RPMI8226 (cell line): ENCODE measurements at regions not wholly inside any gene's neighbourhood (a gene's known extent, or its start where the extent isn't known, plus 50 kb on each side); places are given as distances from the start of the nearest gene placed in this dataset.

Experiments
- DNase-seq: peaks from one replicate; pipeline ENCODE4 v3.0.0-alpha.2; 2015

GRCh38 chr3:168273036-168273435 lies 177.3 kb upstream of the GOLIM4 start:
- DNase-seq = no peak

GRCh38 chr3:168272343-168272985 lies 176.7 kb upstream of the GOLIM4 start:
- DNase-seq = no peak

- no peak for DNase-seq
These were observed 176.2 kb upstream of the GOLIM4 start for GRCh38 chr3:168271932-168272331.

GRCh38 chr3:168269001-168269400 lies 173.3 kb upstream of the GOLIM4 start:
- DNase-seq = no peak

GRCh38 chr3:168267179-168267578 lies 171.5 kb upstream of the GOLIM4 start:
- DNase-seq = no peak

GRCh38 chr3:168266335-168266734 lies 170.6 kb upstream of the GOLIM4 start:
- DNase-seq = no peak

GRCh38 chr3:168262887-168263286 lies 167.2 kb upstream of the GOLIM4 start:
- DNase-seq = no peak

- no peak for DNase-seq
These were observed 165.1 kb upstream of the GOLIM4 start for GRCh38 chr3:168260859-168261258.

- peak; percentile 88 for DNase-seq
These were observed 155.6 kb upstream of the GOLIM4 start for GRCh38 chr3:168251371-168251770.

GRCh38 chr3:168250415-168250861 lies 154.7 kb upstream of the GOLIM4 start:
- peak; percentile 88 for DNase-seq

GRCh38 chr3:168249550-168250414 lies 154.1 kb upstream of the GOLIM4 start:
- DNase-seq = peak; percentile 97

- DNase-seq = peak; percentile 61
These were observed 153.5 kb upstream of the GOLIM4 start for GRCh38 chr3:168249205-168249549.

- peak; percentile 74 for DNase-seq
These were observed 152.9 kb upstream of the GOLIM4 start for GRCh38 chr3:168248383-168249204.

- DNase-seq = no peak
These were observed 145.4 kb upstream of the GOLIM4 start for GRCh38 chr3:168241156-168241555.

- no peak for DNase-seq
These were observed 143.6 kb upstream of the GOLIM4 start for GRCh38 chr3:168239287-168239686.

GRCh38 chr3:168233001-168233400 lies 137.3 kb upstream of the GOLIM4 start:
- no peak for DNase-seq

GRCh38 chr3:168223085-168223484 lies 127.4 kb upstream of the GOLIM4 start:
- no peak for DNase-seq

- DNase-seq = no peak
These were observed 124.8 kb upstream of the GOLIM4 start for GRCh38 chr3:168220556-168220955.

GRCh38 chr3:168219530-168219929 lies 123.8 kb upstream of the GOLIM4 start:
- peak; percentile 22 for DNase-seq

GRCh38 chr3:168218600-168218999 lies 122.9 kb upstream of the GOLIM4 start:
- no peak for DNase-seq

- DNase-seq = no peak
These were observed 121.1 kb upstream of the GOLIM4 start for GRCh38 chr3:168216851-168217250.

- DNase-seq = peak; percentile 64
These were observed 118.2 kb upstream of the GOLIM4 start for GRCh38 chr3:168213920-168214319.

- DNase-seq = no peak
These were observed 117.1 kb upstream of the GOLIM4 start for GRCh38 chr3:168212664-168213285.
